ENCODE measurements at regions not wholly inside any gene's neighbourhood (a gene's known extent, or its start where the extent isn't known, plus 50 kb on each side); places are given as distances from the start of the nearest gene placed in this dataset.

GRCh38 chr1:190881064-190881463, 403.4 kb upstream of the BRINP3 start:
- no peaks in the 10 kb centered on the region for H3K9me2 ChIP-seq (replicated peaks; ENCODE audit: insufficient read depth)
- no peak for DNase-seq (ENCODE audit: low spot score)

GRCh38 chr1:190897233-190897632, 419.6 kb upstream of the BRINP3 start:
- DNase-seq (ENCODE audit: low spot score), result no peak
- Histone ChIP-seq H3K4me3 (no peak overlapping the region), H2AFZ (no peak overlapping the region), H3K36me3 (replicated peaks; ENCODE audit: insufficient read depth, low read depth) (no peaks in the 10 kb centered on the region), H3K9me2 (replicated peaks; ENCODE audit: insufficient read depth) (no peaks in the 10 kb centered on the region), H3K27ac (no peak overlapping the region), H3K79me2 (no peaks in the 10 kb centered on the region), H3K9me3 (ENCODE audit: low read depth) (no peaks in the 10 kb centered on the region), H3K27me3 (no peaks in the 10 kb centered on the region), H3K4me1 (ENCODE audit: insufficient read depth) (no peaks in the 10 kb centered on the region), H4K20me1 (ENCODE audit: insufficient read depth, poor library complexity, severe bottlenecking) (no peaks in the 10 kb centered on the region), H3K4me2 (no peak overlapping the region)
- TF ChIP-seq CTCF (IDR thresholded peaks at IDR 0.05; ENCODE audit: poor library complexity), result no peak
- TF ChIP-seq EZH2phosphoT487 (IDR thresholded peaks at IDR 0.05; ENCODE audit: low read depth, severe bottlenecking, unreplicated experiment), result no peak
- no peak for TF ChIP-seq EZH2 (IDR thresholded peaks at IDR 0.05; ENCODE audit: borderline replicate concordance)
- WGBS (ENCODE audit: low lambda C conversion rate, missing lambda C conversion rate), result 92% methylated on average over 2 of the region's 2 CpGs

More at GRCh38 chr1:190881064-190881463, 403.4 kb upstream of the BRINP3 start:
- Histone ChIP-seq H3K27me3 (no peaks in the 10 kb centered on the region), H3K4me3 (no peak overlapping the region), H3K36me3 (replicated peaks; ENCODE audit: insufficient read depth, low read depth) (no peaks in the 10 kb centered on the region), H2AFZ (no peak overlapping the region), H3K9me3 (ENCODE audit: low read depth) (no peaks in the 10 kb centered on the region), H3K79me2 (no peaks in the 10 kb centered on the region), H3K4me2 (no peak overlapping the region), H4K20me1 (ENCODE audit: insufficient read depth, poor library complexity, severe bottlenecking) (no peaks in the 10 kb centered on the region), H3K4me1 (ENCODE audit: insufficient read depth) (no peaks in the 10 kb centered on the region), H3K27ac (no peak overlapping the region)
- WGBS (ENCODE audit: low lambda C conversion rate, missing lambda C conversion rate), result 63% methylated on average over 3 of the region's 3 CpGs
- TF ChIP-seq CTCF (IDR thresholded peaks at IDR 0.05; ENCODE audit: poor library complexity), result no peak
- no peak for TF ChIP-seq EZH2 (IDR thresholded peaks at IDR 0.05; ENCODE audit: borderline replicate concordance)

- H3K4me1 ChIP-seq (ENCODE audit: insufficient read depth), result no peaks in the 10 kb centered on the region
- no peaks in the 10 kb centered on the region for H3K9me2 ChIP-seq (replicated peaks; ENCODE audit: insufficient read depth)
- H4K20me1 ChIP-seq (ENCODE audit: insufficient read depth, poor library complexity, severe bottlenecking), result no peaks in the 10 kb centered on the region
- DNase-seq (ENCODE audit: low spot score), result no peak
- no peak overlapping the region for H3K4me2 ChIP-seq
- no peak overlapping the region for H3K27ac ChIP-seq
- no peak overlapping the region for H3K4me3 ChIP-seq
- no peak for TF ChIP-seq EZH2 (IDR thresholded peaks at IDR 0.05; ENCODE audit: borderline replicate concordance)
- no peak for TF ChIP-seq CTCF (IDR thresholded peaks at IDR 0.05; ENCODE audit: poor library complexity)
- TF ChIP-seq EZH2phosphoT487 (IDR thresholded peaks at IDR 0.05; ENCODE audit: low read depth, severe bottlenecking, unreplicated experiment), result no peak
- WGBS (ENCODE audit: low lambda C conversion rate, missing lambda C conversion rate), result 87% methylated on average over 2 of the region's 2 CpGs
- no peaks in the 10 kb centered on the region for H3K27me3 ChIP-seq
- no peaks in the 10 kb centered on the region for H3K36me3 ChIP-seq (replicated peaks; ENCODE audit: insufficient read depth, low read depth)
- no peaks in the 10 kb centered on the region for H3K9me3 ChIP-seq (ENCODE audit: low read depth)
- no peak overlapping the region for H2AFZ ChIP-seq
- no peaks in the 10 kb centered on the region for H3K79me2 ChIP-seq
Observed at GRCh38 chr1:190904091-190904695, 426.5 kb upstream of the BRINP3 start.
